AG10803 (cell line): ENCODE measurements at regions not wholly inside any gene's neighbourhood (a gene's known extent, or its start where the extent isn't known, plus 50 kb on each side); places are given as distances from the start of the nearest gene placed in this dataset.

Experiments used
- DNase-seq: peaks from one replicate; pipeline ENCODE4 v3.0.0; 2010; ENCODE audit warnings: low read depth
- H3K4me3 ChIP-seq: 2 replicates; pipeline ENCODE4 v1.5.1; 2011; ENCODE audit warnings: mild to moderate bottlenecking, low read length, control low read depth
- CTCF ChIP-seq: conservative IDR thresholded peaks from 2 replicates; pipeline ENCODE4 v1.5.1; 2011; ENCODE audit warnings: mild to moderate bottlenecking, low read length, control low read depth, inconsistent platforms

DNA sequence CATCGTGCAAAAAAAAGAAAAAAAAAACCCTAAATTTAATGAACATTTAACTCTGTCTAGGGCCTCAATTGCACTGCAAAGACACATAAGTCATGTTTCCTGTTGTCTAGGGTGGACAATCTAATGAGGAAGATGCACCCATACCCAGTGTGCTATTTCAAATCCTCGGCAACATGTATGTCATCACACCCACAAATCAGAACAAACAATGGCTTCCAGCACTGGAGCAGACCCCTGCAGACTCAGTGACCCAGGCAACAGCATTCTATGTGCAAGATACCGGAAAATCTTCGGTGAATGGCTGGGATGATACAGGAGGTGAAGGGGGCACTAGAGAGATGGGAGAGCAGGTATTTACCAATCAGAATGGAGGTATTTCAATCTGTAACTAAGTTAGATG is 221.7 kb upstream of the XYLT1 start:
- no peak for DNase-seq
- H3K4me3 ChIP-seq, result no peak overlapping the region
- TF ChIP-seq CTCF, result no peak

DNA sequence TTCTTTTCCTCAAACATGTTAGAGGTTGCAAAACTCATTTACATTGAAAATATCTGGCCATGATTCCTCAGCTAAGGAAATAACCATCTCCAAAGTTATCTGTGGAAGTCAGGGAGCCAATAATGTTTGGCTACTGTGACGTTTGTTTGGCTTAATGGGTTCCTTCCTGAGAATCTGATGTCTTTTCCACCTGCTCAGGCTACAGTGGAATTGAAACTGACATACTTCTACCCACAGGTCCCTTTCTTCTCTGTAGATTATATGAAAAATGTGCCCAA is 221.1 kb upstream of the XYLT1 start:
- no peak for DNase-seq
- TF ChIP-seq CTCF, result no peak
- H3K4me3 ChIP-seq, result no peak overlapping the region

DNA sequence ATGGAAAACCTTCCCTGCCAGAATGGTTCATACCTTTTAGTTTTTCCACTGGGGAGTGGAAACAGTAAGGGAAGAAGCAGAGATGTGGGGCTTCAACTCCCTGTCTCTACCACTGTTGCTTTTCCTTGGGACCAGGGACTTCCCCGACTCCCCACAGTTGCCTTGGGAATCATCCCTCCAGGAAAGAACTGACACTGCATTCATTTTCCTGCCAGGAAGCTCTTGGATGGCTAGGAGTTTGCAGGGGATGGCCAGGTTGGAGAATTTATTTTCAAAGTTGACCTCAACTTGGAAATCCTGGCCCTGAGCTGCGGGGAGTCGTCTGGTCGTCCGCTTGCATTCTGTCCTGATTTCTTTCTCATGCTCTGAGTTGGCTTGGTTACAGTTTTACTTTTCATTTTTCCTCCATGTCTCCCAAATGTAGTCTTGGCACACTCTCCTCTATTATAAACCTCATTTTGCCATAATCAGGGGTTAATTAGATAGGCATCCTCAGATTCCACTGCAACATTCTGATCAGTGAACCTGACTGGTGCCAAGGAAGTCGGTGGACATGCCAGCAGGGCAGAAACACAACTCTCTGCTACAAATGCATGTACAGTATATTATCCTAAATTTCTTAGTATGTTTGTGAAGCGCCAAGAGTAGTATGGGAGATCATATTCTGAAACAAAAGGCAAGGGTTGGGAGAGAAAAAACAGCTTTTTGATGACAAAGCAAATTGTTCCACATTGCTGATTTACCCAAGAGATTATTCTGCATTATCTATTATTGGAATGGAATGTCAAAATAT is 220.5 kb upstream of the XYLT1 start:
- TF ChIP-seq CTCF, result no peak
- no peak for DNase-seq

DNA sequence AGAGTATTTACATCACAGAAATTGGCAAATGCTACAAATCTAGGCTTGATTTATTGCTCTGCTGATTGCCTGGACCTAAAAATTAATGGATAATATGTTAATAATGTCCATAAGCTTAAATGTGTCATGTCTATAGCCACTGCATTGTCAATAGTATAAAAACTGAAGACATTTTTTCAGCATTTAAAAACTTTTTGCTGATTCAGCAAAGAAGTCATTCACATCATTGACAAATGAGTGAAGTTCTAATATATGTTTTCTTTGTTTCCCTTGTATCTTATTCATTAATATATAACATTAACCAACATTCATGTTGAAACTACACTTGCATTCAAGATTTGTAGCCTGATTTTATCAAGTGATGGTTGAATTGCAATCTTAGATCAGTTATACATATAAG is 214.7 kb upstream of the XYLT1 start:
- H3K4me3 ChIP-seq, result no peak overlapping the region
- DNase-seq, result no peak
- no peak for TF ChIP-seq CTCF

More for the DNA sequence above, 220.5 kb upstream of the XYLT1 start:
- H3K4me3 ChIP-seq, result no peak overlapping the region

- DNase-seq, result no peak
- no peak overlapping the region for H3K4me3 ChIP-seq
- no peak for TF ChIP-seq CTCF
These were observed 212.5 kb upstream of the XYLT1 start for GRCh38 chr16:17683281-17683680.

DNA sequence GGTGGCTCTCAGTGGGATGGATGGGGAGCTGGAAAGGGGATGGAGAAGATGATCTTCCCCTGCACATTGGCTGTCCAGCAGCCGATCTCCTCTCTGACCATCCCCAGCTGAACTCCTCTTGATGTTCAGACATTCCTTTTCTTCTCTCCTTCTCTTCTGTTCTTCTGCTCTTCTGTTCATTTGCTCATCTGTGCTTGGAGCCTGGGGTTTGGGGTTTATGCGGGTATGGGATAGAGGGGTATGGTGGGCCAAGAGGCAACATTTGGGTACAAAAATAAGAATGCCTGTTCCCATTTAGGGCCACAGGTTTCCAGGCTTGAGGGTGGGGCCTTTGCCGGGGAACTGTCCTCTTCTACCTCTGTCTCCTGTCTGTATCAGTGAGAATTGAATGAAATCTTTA is 205.4 kb upstream of the XYLT1 start:
- TF ChIP-seq CTCF, result no peak
- DNase-seq, result no peak
- H3K4me3 ChIP-seq, result no peak overlapping the region

GRCh38 chr16:17668386-17668785 is 197.6 kb upstream of the XYLT1 start:
- no peak overlapping the region for H3K4me3 ChIP-seq
- DNase-seq, result no peak
- TF ChIP-seq CTCF, result no peak
